Suprapubic skin (tissue), 4 donors: ENCODE measurements at regions not wholly inside any gene's neighbourhood (a gene's known extent, or its start where the extent isn't known, plus 50 kb on each side); places are given as distances from the start of the nearest gene placed in this dataset.

Source experiments
- EP300 ChIP-seq: sonication (generic); formaldehyde crosslinking; IDR thresholded peaks from one replicate; pipeline ENCODE4 v1.6.1; 2017; ENCODE audit warnings: antibody characterized with exemption
- POLR2A ChIP-seq, 2 donors: fragments of 450-650 bp; IDR thresholded peaks; one replicate each; pipeline ENCODE4 v1.6.1; 2017; ENCODE audit warnings: antibody characterized with exemption in 2 of 2, mild to moderate bottlenecking in 2 of 2, moderate library complexity in 2 of 2
- POLR2AphosphoS5 ChIP-seq, 3 donors: sonication (generic); formaldehyde crosslinking; IDR thresholded peaks; one replicate each; pipeline ENCODE4 v1.6.1; 2017; ENCODE audit warnings: antibody characterized with exemption in 3 of 3
- TF ChIP-seq, protein P1 (sequence below), 2 donors: fragments of 200-600 bp in 1 of 2; fragments of 450-650 bp in 1 of 2; sonication (generic) in 1 of 2; IDR thresholded peaks; one replicate each; pipeline ENCODE4 v1.5.1; 2016 to 2019; ENCODE audit warnings: antibody characterized with exemption in 2 of 2, mild to moderate bottlenecking in 1 of 2, moderate library complexity in 1 of 2

DNA sequence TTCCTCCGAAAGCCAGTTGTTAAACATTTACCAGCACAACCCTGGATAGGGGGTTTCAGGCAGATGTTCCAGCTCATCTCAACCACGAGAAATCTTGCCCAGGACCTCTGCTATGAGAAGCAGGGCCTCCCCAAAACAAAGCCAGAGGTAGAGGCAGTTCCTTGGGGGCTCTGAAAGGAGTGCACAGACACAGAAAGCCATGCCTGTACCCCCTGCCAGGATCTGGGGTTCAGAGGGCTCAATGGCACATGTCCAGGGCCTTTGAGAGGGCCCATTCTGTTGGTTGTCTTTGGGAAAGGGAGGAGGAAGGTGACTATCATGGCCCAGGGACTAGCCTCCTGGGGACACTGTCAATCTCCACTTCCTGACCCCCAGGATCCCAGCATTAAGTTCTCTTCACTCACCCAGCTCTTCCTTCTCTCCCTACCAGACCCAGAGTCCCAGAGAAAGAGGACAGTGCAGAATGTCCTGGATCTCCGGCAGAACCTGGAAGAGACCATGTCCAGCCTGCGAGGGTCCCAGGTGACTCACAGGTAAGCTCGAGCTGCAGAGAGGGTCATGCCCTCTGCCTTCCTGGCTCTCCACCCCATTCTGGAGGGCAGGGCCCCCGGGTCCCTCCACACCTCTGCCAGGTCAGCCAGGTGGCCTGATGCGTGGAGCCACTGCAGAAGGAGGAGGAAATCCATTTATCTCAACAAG, 116.4 kb upstream of the IPO9 start:
- TF ChIP-seq, protein P1, sequence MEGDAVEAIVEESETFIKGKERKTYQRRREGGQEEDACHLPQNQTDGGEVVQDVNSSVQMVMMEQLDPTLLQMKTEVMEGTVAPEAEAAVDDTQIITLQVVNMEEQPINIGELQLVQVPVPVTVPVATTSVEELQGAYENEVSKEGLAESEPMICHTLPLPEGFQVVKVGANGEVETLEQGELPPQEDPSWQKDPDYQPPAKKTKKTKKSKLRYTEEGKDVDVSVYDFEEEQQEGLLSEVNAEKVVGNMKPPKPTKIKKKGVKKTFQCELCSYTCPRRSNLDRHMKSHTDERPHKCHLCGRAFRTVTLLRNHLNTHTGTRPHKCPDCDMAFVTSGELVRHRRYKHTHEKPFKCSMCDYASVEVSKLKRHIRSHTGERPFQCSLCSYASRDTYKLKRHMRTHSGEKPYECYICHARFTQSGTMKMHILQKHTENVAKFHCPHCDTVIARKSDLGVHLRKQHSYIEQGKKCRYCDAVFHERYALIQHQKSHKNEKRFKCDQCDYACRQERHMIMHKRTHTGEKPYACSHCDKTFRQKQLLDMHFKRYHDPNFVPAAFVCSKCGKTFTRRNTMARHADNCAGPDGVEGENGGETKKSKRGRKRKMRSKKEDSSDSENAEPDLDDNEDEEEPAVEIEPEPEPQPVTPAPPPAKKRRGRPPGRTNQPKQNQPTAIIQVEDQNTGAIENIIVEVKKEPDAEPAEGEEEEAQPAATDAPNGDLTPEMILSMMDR (IDR thresholded peaks at IDR 0.05): no peak
- no peak for TF ChIP-seq EP300
- no peak for TF ChIP-seq POLR2AphosphoS5 (IDR thresholded peaks at IDR 0.05)
- no peak for TF ChIP-seq POLR2A (IDR thresholded peaks at IDR 0.05)
